GM23338 (cell line): ENCODE measurements at regions not wholly inside any gene's neighbourhood (a gene's known extent, or its start where the extent isn't known, plus 50 kb on each side); places are given as distances from the start of the nearest gene placed in this dataset.

Experiments
- ATAC-seq: fragments of 200-7000 bp; cut with Tn5 transposase; 3 replicates; pipeline ENCODE4 v1.9.1; 2020
- DNase-seq: peaks from one replicate; pipeline ENCODE4 v3.0.0-alpha.2; 2015; ENCODE audit warnings: low spot score
- H2AFZ ChIP-seq: fragments of 200-600 bp; sonication (generic); 2 replicates; pipeline ENCODE4 v1.8.0; 2016; ENCODE audit warnings: antibody characterized with exemption, mild to moderate bottlenecking, moderate library complexity
- H3F3A ChIP-seq: fragments of 200-600 bp; sonication (generic); replicated peaks from 2 replicates; pipeline ENCODE4 v1.8.0; 2017; ENCODE audit warnings: antibody characterized with exemption, mixed run types, low read depth
- H3K27ac ChIP-seq: fragments of 200-600 bp; sonication (generic); 2 replicates; pipeline ENCODE4 v1.6.1; 2016; ENCODE audit warnings: low read depth
- H3K27me3 ChIP-seq: fragments of 200-600 bp; sonication (generic); 2 replicates; pipeline ENCODE4 v1.8.0; 2016; ENCODE audit warnings: mild to moderate bottlenecking, mixed run types, moderate library complexity; ENCODE audit not compliant: insufficient read depth
- H3K36me3 ChIP-seq: fragments of 200-600 bp; sonication (generic); 2 replicates; pipeline ENCODE4 v1.8.0; 2016; ENCODE audit warnings: mild to moderate bottlenecking; ENCODE audit not compliant: insufficient read depth
- H3K4me1 ChIP-seq: fragments of 200-600 bp; sonication (generic); 2 replicates; pipeline ENCODE4 v1.8.0; 2016; ENCODE audit warnings: mild to moderate bottlenecking, moderate library complexity; ENCODE audit not compliant: insufficient read depth
- H3K4me2 ChIP-seq: fragments of 200-600 bp; sonication (generic); 2 replicates; pipeline ENCODE4 v1.7.1; 2017; ENCODE audit warnings: mixed run types
- H3K4me3 ChIP-seq: fragments of 200-600 bp; sonication (generic); 2 replicates; pipeline ENCODE4 v1.6.1; 2016; ENCODE audit warnings: mixed run types
- H3K79me2 ChIP-seq: fragments of 200-600 bp; sonication (generic); replicated peaks from 2 replicates; pipeline ENCODE4 v1.8.0; 2017; ENCODE audit warnings: mild to moderate bottlenecking; ENCODE audit not compliant: insufficient read depth
- H3K9me2 ChIP-seq: fragments of 200-600 bp; sonication (generic); 2 replicates; pipeline ENCODE4 v1.8.0; 2017; ENCODE audit not compliant: insufficient read depth
- H4K20me1 ChIP-seq: fragments of 200-600 bp; sonication (generic); replicated peaks from 2 replicates; pipeline ENCODE4 v1.8.0; 2017; ENCODE audit warnings: mild to moderate bottlenecking; ENCODE audit not compliant: insufficient read depth
- H3K27ac Mint-ChIP-seq: 2 replicates; pipeline ENCODE4 v1.8.0; 2020; ENCODE audit warnings: inconsistent platforms, mild to moderate bottlenecking, moderate library complexity, mixed read lengths
- H3K27me3 Mint-ChIP-seq: 3 replicates; pipeline ENCODE4 v1.8.0; 2022; ENCODE audit warnings: low read depth, mild to moderate bottlenecking, moderate library complexity, mixed read lengths, inconsistent platforms; ENCODE audit not compliant: insufficient read depth, poor library complexity
- H3K36me3 Mint-ChIP-seq: 3 replicates; pipeline ENCODE4 v1.8.0; 2021; ENCODE audit warnings: low read depth, mild to moderate bottlenecking, inconsistent platforms, moderate library complexity, mixed read lengths
- H3K4me1 Mint-ChIP-seq: 3 replicates; pipeline ENCODE4 v1.8.0; 2020; ENCODE audit warnings: mild to moderate bottlenecking, inconsistent platforms, mixed read lengths
- H3K4me3 Mint-ChIP-seq: 3 replicates; pipeline ENCODE4 v1.8.0; 2021; ENCODE audit warnings: moderate library complexity, mild to moderate bottlenecking, inconsistent platforms, mixed read lengths
- H3K9me3 Mint-ChIP-seq: 3 replicates; pipeline ENCODE4 v1.8.0; 2020; ENCODE audit warnings: moderate library complexity, mild to moderate bottlenecking, inconsistent platforms, mixed read lengths
- CREB1 ChIP-seq: fragments of 250-450 bp; sonication (Bioruptor Pico); IDR thresholded peaks from 2 replicates; pipeline ENCODE4 v1.5.0; 2020; ENCODE audit warnings: low read depth, mild to moderate bottlenecking, moderate library complexity
- CTCF ChIP-seq, 2 experiments: fragments of 200-600 bp in 1 of 2; sonication (generic) in 1 of 2; conservative IDR thresholded peaks; 2 replicates each; pipeline versions ENCODE4 v1.5.1 to v1.6.1; 2016 to 2017; ENCODE audit warnings: antibody characterized with exemption in 2 of 2, low read depth in 2 of 2, mild to moderate bottlenecking in 2 of 2, moderate library complexity in 1 of 2
- EZH2 ChIP-seq: fragments of 200-600 bp; sonication (generic); IDR thresholded peaks from one replicate; pipeline ENCODE4 v1.8.0; 2017; ENCODE audit warnings: antibody characterized with exemption, mild to moderate bottlenecking, low read depth; ENCODE audit not compliant: unreplicated experiment
- EZH2phosphoT487 ChIP-seq: fragments of 200-600 bp; sonication (generic); IDR thresholded peaks from one replicate; pipeline ENCODE4 v1.8.1; 2018; ENCODE audit warnings: antibody characterized with exemption; ENCODE audit not compliant: unreplicated experiment
- JUNB ChIP-seq: IDR thresholded peaks from one replicate; pipeline ENCODE4 v1.6.1; 2016; ENCODE audit warnings: antibody characterized with exemption; ENCODE audit not compliant: unreplicated experiment
- NANOG ChIP-seq: IDR thresholded peaks from 2 replicates; pipeline ENCODE4 v1.6.1; 2016; ENCODE audit warnings: antibody characterized with exemption, borderline replicate concordance
- POLR2AphosphoS5 ChIP-seq: IDR thresholded peaks from 2 replicates; pipeline ENCODE4 v1.6.1; 2016; ENCODE audit warnings: antibody characterized with exemption, low read depth
- REST ChIP-seq: IDR thresholded peaks from one replicate; pipeline ENCODE4 v1.6.1; 2018; ENCODE audit warnings: antibody characterized with exemption; ENCODE audit not compliant: unreplicated experiment
- STAT1 ChIP-seq: IDR thresholded peaks from one replicate; pipeline ENCODE4 v1.6.1; 2016; ENCODE audit warnings: antibody characterized with exemption; ENCODE audit not compliant: unreplicated experiment
- ZNF114 ChIP-seq: fragments of 250-450 bp; sonication (Bioruptor Pico); IDR thresholded peaks from 2 replicates; pipeline ENCODE4 v1.5.0; 2020; ENCODE audit warnings: mild to moderate bottlenecking, moderate library complexity
- ZNF331 ChIP-seq: fragments of 250-450 bp; sonication (Bioruptor Pico); IDR thresholded peaks from 2 replicates; pipeline ENCODE4 v1.5.0; 2020; ENCODE audit warnings: low read depth, mild to moderate bottlenecking, moderate library complexity
- ZNF462 ChIP-seq: fragments of 250-450 bp; sonication (Bioruptor Pico); IDR thresholded peaks from 2 replicates; pipeline ENCODE4 v1.5.0; 2020; ENCODE audit warnings: mild to moderate bottlenecking, moderate library complexity
- TF ChIP-seq, protein P1 (sequence below): IDR thresholded peaks from 2 replicates; pipeline ENCODE4 v1.6.1; 2016; ENCODE audit warnings: antibody characterized with exemption

DNA sequence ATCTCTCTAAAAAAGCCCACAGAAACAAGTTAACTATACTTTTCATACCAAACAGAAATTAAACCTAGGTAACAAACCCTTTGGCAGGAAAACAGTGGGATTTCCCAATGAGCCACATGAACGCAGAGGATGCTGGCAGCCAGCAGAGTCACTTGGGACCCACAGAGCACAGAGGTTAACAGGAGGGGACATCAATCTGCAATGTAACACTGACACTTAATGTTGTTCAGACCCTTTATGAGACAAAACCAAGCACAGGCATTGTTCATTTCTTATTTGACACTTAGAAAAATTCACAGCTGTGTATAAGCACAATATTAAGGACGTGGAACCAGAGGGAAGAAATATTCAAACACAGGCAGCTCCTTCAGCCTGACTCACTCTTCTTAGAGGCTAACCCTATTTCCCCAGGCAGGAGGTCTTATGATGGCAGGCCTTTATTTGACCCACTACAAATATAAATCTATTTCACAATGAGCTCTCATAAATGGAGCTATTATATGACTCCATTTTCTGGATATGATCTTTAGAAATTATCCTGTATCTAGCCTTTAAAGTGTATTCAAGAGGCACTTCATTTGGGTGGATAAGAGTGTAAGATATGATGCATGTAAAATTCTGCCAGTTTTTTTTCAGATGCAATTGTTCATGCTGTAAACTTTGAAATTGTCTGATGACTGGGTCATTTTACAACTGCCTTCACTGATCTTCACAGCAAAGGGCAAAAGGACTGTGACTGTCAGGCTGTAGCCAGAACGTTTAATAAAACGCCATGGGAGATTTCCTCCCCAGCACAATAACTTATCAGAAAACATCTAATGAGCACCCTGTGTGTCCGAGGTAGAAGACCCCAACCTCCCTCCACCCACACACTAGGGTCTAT lies 132.8 kb upstream of the SATB2 start:
- Histone ChIP-seq H3K27me3 (no peaks in the 10 kb centered on the region), H3K36me3 (no peaks in the 10 kb centered on the region), H3K27ac (no peak overlapping the region), H2AFZ (no peak overlapping the region), H3F3A (no peaks in the 10 kb centered on the region), H3K79me2 (no peaks in the 10 kb centered on the region), H3K4me1 (peaks cover 27% of the 10 kb centered on the region), H4K20me1 (no peaks in the 10 kb centered on the region), H3K4me3 (no peak overlapping the region), H3K4me2 (no peak overlapping the region), H3K9me2 (0 out of 2 replicates have a peak, but pooled peaks cover 2% of the 10 kb centered on the region)
- DNase-seq (no peak), ATAC-seq (no peak)
- TF ChIP-seq ZNF462 (CRISPR knock-in tag), result no peak
- TF ChIP-seq CTCF (conservative IDR thresholded peaks at IDR 0.05; ENCODE audit: low read depth in 2 of 2), result no peak
- no peak for TF ChIP-seq EZH2
- TF ChIP-seq REST, result no peak
- TF ChIP-seq STAT1, result no peak
- TF ChIP-seq EZH2phosphoT487, result no peak
- TF ChIP-seq, protein P1, sequence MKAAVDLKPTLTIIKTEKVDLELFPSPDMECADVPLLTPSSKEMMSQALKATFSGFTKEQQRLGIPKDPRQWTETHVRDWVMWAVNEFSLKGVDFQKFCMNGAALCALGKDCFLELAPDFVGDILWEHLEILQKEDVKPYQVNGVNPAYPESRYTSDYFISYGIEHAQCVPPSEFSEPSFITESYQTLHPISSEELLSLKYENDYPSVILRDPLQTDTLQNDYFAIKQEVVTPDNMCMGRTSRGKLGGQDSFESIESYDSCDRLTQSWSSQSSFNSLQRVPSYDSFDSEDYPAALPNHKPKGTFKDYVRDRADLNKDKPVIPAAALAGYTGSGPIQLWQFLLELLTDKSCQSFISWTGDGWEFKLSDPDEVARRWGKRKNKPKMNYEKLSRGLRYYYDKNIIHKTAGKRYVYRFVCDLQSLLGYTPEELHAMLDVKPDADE, result no peak
- TF ChIP-seq NANOG, result no peak
- no peak for TF ChIP-seq ZNF331 (CRISPR knock-in tag)
- no peak for TF ChIP-seq JUNB
- no peak for TF ChIP-seq POLR2AphosphoS5
- no peak for TF ChIP-seq ZNF114 (CRISPR knock-in tag)
- no peak for TF ChIP-seq CREB1
- H3K4me1 Mint-ChIP-seq, result peaks cover 24% of the 10 kb centered on the region
- no peaks in the 10 kb centered on the region for H3K27me3 Mint-ChIP-seq
- H3K27ac Mint-ChIP-seq, result no peak overlapping the region
- no peaks in the 10 kb centered on the region for H3K36me3 Mint-ChIP-seq
- no peak overlapping the region for H3K4me3 Mint-ChIP-seq
- H3K9me3 Mint-ChIP-seq, result no peaks in the 10 kb centered on the region
